ENCODE measurements at regions not wholly inside any gene's neighbourhood (a gene's known extent, or its start where the extent isn't known, plus 50 kb on each side); places are given as distances from the start of the nearest gene placed in this dataset.
"Not testable (repeated sequence)": the region's sequence is repeated elsewhere in the genome, so short reads cannot be mapped to it uniquely, and the experiment has no call there.

- H3K4me3 ChIP-seq (ENCODE audit: low read depth, poor library complexity, severe bottlenecking): no peak overlapping the region
- WGBS, 2 donors: 38 to 41% methylated on average over 3 of the region's 3 CpGs
- TF ChIP-seq POLR2A (IDR thresholded peaks at IDR 0.05) (no peak), CTCF (IDR thresholded peaks at IDR 0.05) (no peak)
- intact Hi-C loops (cut with DNase I; ENCODE audit: low total_unique reads): no loop called here
- DNase-seq (ENCODE audit: low spot score in 2 of 2): no peak
Observed at GRCh38 chr4:79831119-79831528, 241.9 kb downstream of the ANTXR2 start.

- intact Hi-C loops (cut with DNase I; ENCODE audit: low total_unique reads): loop anchor here (2.0 kb wide), 1 partner anchor 14 kb away; no protein-coding TSS in a partner anchor
- TF ChIP-seq POLR2A (IDR thresholded peaks at IDR 0.05) (no peak), CTCF (IDR thresholded peaks at IDR 0.05) (no peak)
- H3K4me3 ChIP-seq (ENCODE audit: low read depth, poor library complexity, severe bottlenecking): no peak overlapping the region
- DNase-seq (ENCODE audit: low spot score in 2 of 2): no peak
- WGBS, 2 donors: 71% methylated on average over 5 of the region's 5 CpGs
Observed at GRCh38 chr4:79827283-79827682, 245.7 kb downstream of the ANTXR2 start.

GRCh38 chr4:79823148-79823763 is 249.8 kb downstream of the ANTXR2 start:
- no peak for DNase-seq (ENCODE audit: low spot score in 2 of 2)
- 55% methylated on average over 2 of the region's 2 CpGs for WGBS, 2 donors
- no peak overlapping the region for H3K4me3 ChIP-seq (ENCODE audit: low read depth, poor library complexity, severe bottlenecking)
- TF ChIP-seq POLR2A (IDR thresholded peaks at IDR 0.05): no peak
- no peak for TF ChIP-seq CTCF (IDR thresholded peaks at IDR 0.05)
- intact Hi-C loops (cut with DNase I; ENCODE audit: low total_unique reads): no loop called here

- intact Hi-C loops (cut with DNase I; ENCODE audit: low total_unique reads): no loop called here
- no peak for DNase-seq (ENCODE audit: low spot score in 2 of 2)
- no peak overlapping the region for H3K4me3 ChIP-seq (ENCODE audit: low read depth, poor library complexity, severe bottlenecking)
- TF ChIP-seq POLR2A (IDR thresholded peaks at IDR 0.05) (no peak), CTCF (IDR thresholded peaks at IDR 0.05) (no peak)
Observed at GRCh38 chr4:79820427-79820826, 252.6 kb downstream of the ANTXR2 start.

- DNase-seq (ENCODE audit: low spot score in 2 of 2); intact Hi-C loops (cut with DNase I; ENCODE audit: low total_unique reads); H3K4me3 ChIP-seq (ENCODE audit: low read depth, poor library complexity, severe bottlenecking): not testable (repeated sequence)
- 84 to 92% methylated on average over 2 of the region's 2 CpGs for WGBS, 2 donors
Observed at GRCh38 chr4:79807933-79808332, 265.1 kb downstream of the ANTXR2 start.

GRCh38 chr4:79798047-79798446 is 275.0 kb downstream of the ANTXR2 start:
- no peak for DNase-seq (ENCODE audit: low spot score in 2 of 2)
- 89 to 90% methylated on average over 3 of the region's 3 CpGs for WGBS, 2 donors
- no peak for TF ChIP-seq CTCF (IDR thresholded peaks at IDR 0.05)
- no peak for TF ChIP-seq POLR2A (IDR thresholded peaks at IDR 0.05)
- intact Hi-C loops (cut with DNase I; ENCODE audit: low total_unique reads): no loop called here
- H3K4me3 ChIP-seq (ENCODE audit: low read depth, poor library complexity, severe bottlenecking): no peak overlapping the region
